ENCODE measurements at regions not wholly inside any gene's neighbourhood (a gene's known extent, or its start where the extent isn't known, plus 50 kb on each side); places are given as distances from the start of the nearest gene placed in this dataset.

DNA sequence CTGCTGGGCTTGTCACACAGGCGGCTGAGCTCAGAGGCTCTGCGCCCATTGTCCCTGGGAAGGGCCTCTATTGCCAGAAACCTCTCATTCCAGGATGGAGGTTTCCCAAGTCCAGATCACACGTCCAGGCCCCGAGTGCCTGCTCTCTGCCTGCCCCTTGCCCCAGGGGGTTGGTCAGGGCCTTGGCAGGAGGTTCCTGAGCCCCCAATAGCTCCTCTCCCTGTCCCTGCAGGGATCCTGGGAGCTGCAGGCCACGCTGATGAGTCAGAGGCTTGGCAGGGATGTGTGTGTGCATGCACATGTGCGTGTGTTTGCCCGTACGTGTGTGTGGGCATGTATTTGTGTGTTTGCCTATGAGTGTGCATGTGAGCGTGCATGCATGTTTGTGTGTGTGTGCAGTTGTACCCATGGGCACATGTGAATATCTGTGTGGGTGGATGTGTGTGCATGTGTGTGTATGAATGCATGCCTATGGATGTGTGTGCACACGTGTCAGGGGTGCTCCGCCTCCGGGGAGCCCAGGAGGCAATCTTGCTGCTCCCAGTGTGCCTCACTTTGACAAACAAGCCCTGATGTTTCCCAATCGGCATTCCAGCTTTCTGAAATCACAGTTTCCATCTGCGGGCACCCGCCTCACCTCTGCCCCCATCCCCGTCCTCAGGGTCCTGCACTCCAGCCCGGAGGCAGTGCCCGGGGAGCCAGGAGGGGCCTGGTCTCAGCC, 98.4 kb upstream of the GSE1 start (continued):
- no peak for TF ChIP-seq RBM39 (IDR thresholded peaks at IDR 0.05; ENCODE audit: low read depth, low read length, poor library complexity, severe bottlenecking)
- TF ChIP-seq, protein P1, sequence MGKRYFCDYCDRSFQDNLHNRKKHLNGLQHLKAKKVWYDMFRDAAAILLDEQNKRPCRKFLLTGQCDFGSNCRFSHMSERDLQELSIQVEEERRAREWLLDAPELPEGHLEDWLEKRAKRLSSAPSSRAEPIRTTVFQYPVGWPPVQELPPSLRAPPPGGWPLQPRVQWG (CRISPR knock-in tag; IDR thresholded peaks at IDR 0.05; ENCODE audit: borderline replicate concordance, low read depth), result no peak
- peak; percentile 96 for TF ChIP-seq KDM5B (CRISPR knock-in tag; IDR thresholded peaks at IDR 0.05; ENCODE audit: borderline replicate concordance)
- TF ChIP-seq EP300 (IDR thresholded peaks at IDR 0.05; ENCODE audit: low read depth in 2 of 2, low read length in 2 of 2), result peak; percentile 92 to 97
- peak; percentile 95 for TF ChIP-seq EP300 (CRISPR knock-in tag; IDR thresholded peaks at IDR 0.05; ENCODE audit: borderline replicate concordance)
- peak; percentile 89; the same call in 1 of the 2 replicates for TF ChIP-seq ZNF775 (CRISPR knock-in tag; IDR thresholded peaks at IDR 0.05; ENCODE audit: borderline replicate concordance)
- TF ChIP-seq ELF1 (CRISPR knock-in tag; IDR thresholded peaks at IDR 0.05), result peak; percentile 40; the same call in 1 of the 2 replicates
- TF ChIP-seq ZNF788 (CRISPR knock-in tag; IDR thresholded peaks at IDR 0.05; ENCODE audit: borderline replicate concordance), result peak; percentile 97
- TF ChIP-seq TAF1 (CRISPR knock-in tag; IDR thresholded peaks at IDR 0.05), result peak; percentile 52; the same call in 1 of the 2 replicates
- TF ChIP-seq, protein P2, sequence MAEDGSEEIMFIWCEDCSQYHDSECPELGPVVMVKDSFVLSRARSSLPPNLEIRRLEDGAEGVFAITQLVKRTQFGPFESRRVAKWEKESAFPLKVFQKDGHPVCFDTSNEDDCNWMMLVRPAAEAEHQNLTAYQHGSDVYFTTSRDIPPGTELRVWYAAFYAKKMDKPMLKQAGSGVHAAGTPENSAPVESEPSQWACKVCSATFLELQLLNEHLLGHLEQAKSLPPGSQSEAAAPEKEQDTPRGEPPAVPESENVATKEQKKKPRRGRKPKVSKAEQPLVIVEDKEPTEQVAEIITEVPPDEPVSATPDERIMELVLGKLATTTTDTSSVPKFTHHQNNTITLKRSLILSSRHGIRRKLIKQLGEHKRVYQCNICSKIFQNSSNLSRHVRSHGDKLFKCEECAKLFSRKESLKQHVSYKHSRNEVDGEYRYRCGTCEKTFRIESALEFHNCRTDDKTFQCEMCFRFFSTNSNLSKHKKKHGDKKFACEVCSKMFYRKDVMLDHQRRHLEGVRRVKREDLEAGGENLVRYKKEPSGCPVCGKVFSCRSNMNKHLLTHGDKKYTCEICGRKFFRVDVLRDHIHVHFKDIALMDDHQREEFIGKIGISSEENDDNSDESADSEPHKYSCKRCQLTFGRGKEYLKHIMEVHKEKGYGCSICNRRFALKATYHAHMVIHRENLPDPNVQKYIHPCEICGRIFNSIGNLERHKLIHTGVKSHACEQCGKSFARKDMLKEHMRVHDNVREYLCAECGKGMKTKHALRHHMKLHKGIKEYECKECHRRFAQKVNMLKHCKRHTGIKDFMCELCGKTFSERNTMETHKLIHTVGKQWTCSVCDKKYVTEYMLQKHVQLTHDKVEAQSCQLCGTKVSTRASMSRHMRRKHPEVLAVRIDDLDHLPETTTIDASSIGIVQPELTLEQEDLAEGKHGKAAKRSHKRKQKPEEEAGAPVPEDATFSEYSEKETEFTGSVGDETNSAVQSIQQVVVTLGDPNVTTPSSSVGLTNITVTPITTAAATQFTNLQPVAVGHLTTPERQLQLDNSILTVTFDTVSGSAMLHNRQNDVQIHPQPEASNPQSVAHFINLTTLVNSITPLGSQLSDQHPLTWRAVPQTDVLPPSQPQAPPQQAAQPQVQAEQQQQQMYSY (CRISPR knock-in tag; IDR thresholded peaks at IDR 0.05), result peak; percentile 89
- TF ChIP-seq TBP (CRISPR knock-in tag; IDR thresholded peaks at IDR 0.05), result no peak
- no peak for TF ChIP-seq ATRX (CRISPR knock-in tag; IDR thresholded peaks at IDR 0.05; ENCODE audit: borderline replicate concordance)
- no peak for TF ChIP-seq SMARCC2 (IDR thresholded peaks at IDR 0.05)
- TF ChIP-seq, protein P3, sequence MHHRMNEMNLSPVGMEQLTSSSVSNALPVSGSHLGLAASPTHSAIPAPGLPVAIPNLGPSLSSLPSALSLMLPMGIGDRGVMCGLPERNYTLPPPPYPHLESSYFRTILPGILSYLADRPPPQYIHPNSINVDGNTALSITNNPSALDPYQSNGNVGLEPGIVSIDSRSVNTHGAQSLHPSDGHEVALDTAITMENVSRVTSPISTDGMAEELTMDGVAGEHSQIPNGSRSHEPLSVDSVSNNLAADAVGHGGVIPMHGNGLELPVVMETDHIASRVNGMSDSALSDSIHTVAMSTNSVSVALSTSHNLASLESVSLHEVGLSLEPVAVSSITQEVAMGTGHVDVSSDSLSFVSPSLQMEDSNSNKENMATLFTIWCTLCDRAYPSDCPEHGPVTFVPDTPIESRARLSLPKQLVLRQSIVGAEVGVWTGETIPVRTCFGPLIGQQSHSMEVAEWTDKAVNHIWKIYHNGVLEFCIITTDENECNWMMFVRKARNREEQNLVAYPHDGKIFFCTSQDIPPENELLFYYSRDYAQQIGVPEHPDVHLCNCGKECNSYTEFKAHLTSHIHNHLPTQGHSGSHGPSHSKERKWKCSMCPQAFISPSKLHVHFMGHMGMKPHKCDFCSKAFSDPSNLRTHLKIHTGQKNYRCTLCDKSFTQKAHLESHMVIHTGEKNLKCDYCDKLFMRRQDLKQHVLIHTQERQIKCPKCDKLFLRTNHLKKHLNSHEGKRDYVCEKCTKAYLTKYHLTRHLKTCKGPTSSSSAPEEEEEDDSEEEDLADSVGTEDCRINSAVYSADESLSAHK (CRISPR knock-in tag; IDR thresholded peaks at IDR 0.05; ENCODE audit: borderline replicate concordance), result no peak
- 0 out of 2 replicates have a peak, but pooled peaks have one; percentile 25 for TF ChIP-seq EHMT2 (IDR thresholded peaks at IDR 0.05; ENCODE audit: borderline replicate concordance, low read depth, low read length)
- TF ChIP-seq ZFP1 (CRISPR knock-in tag; IDR thresholded peaks at IDR 0.05), result peak; percentile 85
- TF ChIP-seq ZNF496 (CRISPR knock-in tag; IDR thresholded peaks at IDR 0.05; ENCODE audit: insufficient replicate concordance), result no peak
- peak; percentile 62; the same call in 1 of the 2 replicates for TF ChIP-seq KDM2A (CRISPR knock-in tag; IDR thresholded peaks at IDR 0.05; ENCODE audit: borderline replicate concordance, low read depth)
- peak; percentile 64; the same call in 1 of the 2 replicates for TF ChIP-seq RELA (CRISPR knock-in tag; IDR thresholded peaks at IDR 0.05)
